Caco-2 (cell line): ENCODE measurements at regions not wholly inside any gene's neighbourhood (a gene's known extent, or its start where the extent isn't known, plus 50 kb on each side); places are given as distances from the start of the nearest gene placed in this dataset.

Experiments used
- BruUV-seq: library from RNA; stranded (reverse); fragments of 400-500 nt; replicated peaks from 2 replicates; lab custom pipeline; 2021; lab: Mats Ljungman, UMichigan
- CTCF ChIA-PET: fragments of 300-600 bp; sonication (Branson Sonifier 250); formaldehyde crosslinking; loops from one replicate; lab custom pipeline; 2022; ENCODE audit warnings: antibody characterized with exemption; lab: Charles Lee
- POLR2A ChIA-PET: fragments of 300-600 bp; sonication (Branson Sonifier 250); formaldehyde crosslinking; loops from one replicate; lab custom pipeline; 2022; ENCODE audit warnings: antibody characterized with exemption; lab: Charles Lee
- DNase-seq, 2 experiments: peaks; one replicate each; pipeline versions ENCODE4 v3.0.0 to v3.0.0-alpha.2; 2020 to 2022
- H3K27me3 ChIP-seq: replicated peaks from 2 replicates; pipeline ENCODE4 v1.6.0; 2011; ENCODE audit warnings: low read length; ENCODE audit not compliant: control insufficient read depth, insufficient read depth
- H3K36me3 ChIP-seq: 2 replicates; pipeline ENCODE4 v1.5.1; 2011; ENCODE audit warnings: low read length; ENCODE audit not compliant: control insufficient read depth, insufficient read depth
- H3K4me1 ChIP-seq: fragments of 250-450 bp; sonication (Bioruptor Pico); 2 replicates; pipeline ENCODE4 v1.5.1; 2020; ENCODE audit warnings: mild to moderate bottlenecking
- H3K4me3 ChIP-seq: 2 replicates; pipeline ENCODE4 v1.5.1; 2011; ENCODE audit warnings: low read depth, mild to moderate bottlenecking, control low read depth, low read length
- H3K9me3 ChIP-seq: fragments of 250-450 bp; sonication (Bioruptor Pico); 2 replicates; pipeline ENCODE4 v1.5.1; 2020; ENCODE audit warnings: mild to moderate bottlenecking, moderate library complexity
- H3K27ac Mint-ChIP-seq: one replicate; pipeline ENCODE4 v1.8.0; 2022; ENCODE audit warnings: mixed read lengths; ENCODE audit not compliant: unreplicated experiment
- H3K27me3 Mint-ChIP-seq: one replicate; pipeline ENCODE4 v1.8.0; 2022; ENCODE audit warnings: mixed read lengths; ENCODE audit not compliant: insufficient read depth, unreplicated experiment
- H3K36me3 Mint-ChIP-seq: one replicate; pipeline ENCODE4 v1.8.0; 2022; ENCODE audit warnings: mild to moderate bottlenecking, mixed read lengths; ENCODE audit not compliant: insufficient read depth, unreplicated experiment
- H3K4me1 Mint-ChIP-seq: one replicate; pipeline ENCODE4 v1.8.0; 2022; ENCODE audit warnings: low read depth, mixed read lengths; ENCODE audit not compliant: unreplicated experiment
- H3K4me3 Mint-ChIP-seq: one replicate; pipeline ENCODE4 v1.8.0; 2022; ENCODE audit warnings: mild to moderate bottlenecking, moderate library complexity, mixed read lengths; ENCODE audit not compliant: unreplicated experiment
- H3K9me3 Mint-ChIP-seq: one replicate; pipeline ENCODE4 v1.8.0; 2022; ENCODE audit warnings: mixed read lengths; ENCODE audit not compliant: unreplicated experiment
- CTCF ChIP-seq, 2 experiments: fragments of 200-600 bp in 1 of 2; IDR thresholded peaks; 1 replicate in 1 of 2; 2 replicates in 1 of 2; pipeline versions ENCODE4 v1.5.1 to v1.8.0; 2011 to 2022; ENCODE audit warnings: antibody characterized with exemption in 1 of 2, control low read depth in 1 of 2, inconsistent platforms in 1 of 2, low read depth in 1 of 2, low read length in 1 of 2, mild to moderate bottlenecking in 1 of 2, moderate library complexity in 1 of 2; ENCODE audit not compliant: insufficient read depth in 1 of 2, severe bottlenecking in 1 of 2, unreplicated experiment in 1 of 2
- intact Hi-C: fragments of 100-400 bp; cut with micrococcal nuclease; formaldehyde crosslinking; loops from one replicate; pipeline ENCODE4 v1.10.0; 2022; ENCODE audit not compliant: unreplicated experiment

GRCh38 chr4:52201715-52202114 lies 150.6 kb downstream of the SPATA18 start:
- no peaks in the 10 kb centered on the region for H3K9me3 Mint-ChIP-seq
- no peak for DNase-seq
- Histone ChIP-seq H3K4me1 (no peaks in the 10 kb centered on the region), H3K27me3 (no peaks in the 10 kb centered on the region), H3K4me3 (no peak overlapping the region), H3K9me3 (no peaks in the 10 kb centered on the region), H3K36me3 (no peaks in the 10 kb centered on the region)
- CTCF ChIA-PET, result no interaction called here
- H3K27ac Mint-ChIP-seq, result no peak overlapping the region
- H3K27me3 Mint-ChIP-seq, result no peaks in the 10 kb centered on the region
- peaks cover 9% of the 10 kb centered on the region for H3K4me1 Mint-ChIP-seq
- intact Hi-C loops, result no loop called here
- POLR2A ChIA-PET, result no interaction called here
- BruUV-seq, result no TSS peak
- no peak for TF ChIP-seq CTCF (IDR thresholded peaks at IDR 0.05; ENCODE audit: insufficient read depth in 1 of 2, low read depth in 1 of 2, low read length in 1 of 2, severe bottlenecking in 1 of 2, unreplicated experiment in 1 of 2)
- no peak overlapping the region for H3K4me3 Mint-ChIP-seq
- H3K36me3 Mint-ChIP-seq, result no peaks in the 10 kb centered on the region

- H3K4me3 ChIP-seq, result no peak overlapping the region
- Mint-ChIP-seq H3K36me3 (no peaks in the 10 kb centered on the region), H3K4me3 (no peak overlapping the region), H3K4me1 (peaks cover 9% of the 10 kb centered on the region), H3K27ac (no peak overlapping the region), H3K9me3 (no peaks in the 10 kb centered on the region), H3K27me3 (no peaks in the 10 kb centered on the region)
- BruUV-seq, result no TSS peak
- no peaks in the 10 kb centered on the region for H3K9me3 ChIP-seq
- no peaks in the 10 kb centered on the region for H3K36me3 ChIP-seq
- POLR2A ChIA-PET, result no interaction called here
- CTCF ChIA-PET, result no interaction called here
- no peaks in the 10 kb centered on the region for H3K4me1 ChIP-seq
- H3K27me3 ChIP-seq, result no peaks in the 10 kb centered on the region
- no peak for DNase-seq
- intact Hi-C loops, result no loop called here
- no peak for TF ChIP-seq CTCF (IDR thresholded peaks at IDR 0.05; ENCODE audit: insufficient read depth in 1 of 2, low read depth in 1 of 2, low read length in 1 of 2, severe bottlenecking in 1 of 2, unreplicated experiment in 1 of 2)
Observed at GRCh38 chr4:52202251-52202779, 151.2 kb downstream of the SPATA18 start.

GRCh38 chr4:52202931-52203330 lies 151.8 kb downstream of the SPATA18 start:
- no peaks in the 10 kb centered on the region for H3K27me3 Mint-ChIP-seq
- H3K27me3 ChIP-seq, result no peaks in the 10 kb centered on the region
- no peak overlapping the region for H3K4me3 ChIP-seq
- intact Hi-C loops, result no loop called here
- ChIA-PET POLR2A (no interaction called here), CTCF (no interaction called here)
- H3K9me3 Mint-ChIP-seq, result no peaks in the 10 kb centered on the region
- no peak for TF ChIP-seq CTCF (IDR thresholded peaks at IDR 0.05; ENCODE audit: insufficient read depth in 1 of 2, low read depth in 1 of 2, low read length in 1 of 2, severe bottlenecking in 1 of 2, unreplicated experiment in 1 of 2)
- no peak overlapping the region for H3K4me3 Mint-ChIP-seq
- no TSS peak for BruUV-seq
- no peaks in the 10 kb centered on the region for H3K36me3 ChIP-seq
- H3K4me1 ChIP-seq, result no peaks in the 10 kb centered on the region
- no peaks in the 10 kb centered on the region for H3K36me3 Mint-ChIP-seq
- H3K9me3 ChIP-seq, result no peaks in the 10 kb centered on the region
- H3K27ac Mint-ChIP-seq, result no peak overlapping the region
- H3K4me1 Mint-ChIP-seq, result peaks cover 9% of the 10 kb centered on the region
- DNase-seq, result no peak
